ENCODE measurements at regions not wholly inside any gene's neighbourhood (a gene's known extent, or its start where the extent isn't known, plus 50 kb on each side); places are given as distances from the start of the nearest gene placed in this dataset.

DNA sequence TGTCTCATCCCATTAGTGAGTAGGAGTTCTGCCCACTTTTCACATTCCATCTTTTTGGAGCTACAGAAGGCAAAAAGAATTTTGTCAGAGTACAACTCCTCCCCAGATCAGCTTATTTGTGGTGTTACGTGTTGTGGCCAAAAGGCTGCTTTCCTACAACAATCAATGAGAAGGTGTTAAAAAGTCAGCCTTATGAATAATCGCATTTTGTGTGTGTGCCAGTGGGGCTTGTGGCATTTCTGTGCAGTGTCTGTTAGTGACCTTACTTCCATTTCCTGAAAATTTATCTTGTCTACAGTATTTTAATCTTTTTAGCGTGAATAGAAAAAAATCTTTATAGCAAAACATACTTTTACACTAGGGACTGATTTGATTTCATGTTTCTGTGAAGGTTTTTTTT is 458.3 kb upstream of the LCORL start:
- no peak for TF ChIP-seq POLR2A (IDR thresholded peaks at IDR 0.05)
- TF ChIP-seq POLR2AphosphoS5 (IDR thresholded peaks at IDR 0.05): no peak
- TF ChIP-seq, protein P1, sequence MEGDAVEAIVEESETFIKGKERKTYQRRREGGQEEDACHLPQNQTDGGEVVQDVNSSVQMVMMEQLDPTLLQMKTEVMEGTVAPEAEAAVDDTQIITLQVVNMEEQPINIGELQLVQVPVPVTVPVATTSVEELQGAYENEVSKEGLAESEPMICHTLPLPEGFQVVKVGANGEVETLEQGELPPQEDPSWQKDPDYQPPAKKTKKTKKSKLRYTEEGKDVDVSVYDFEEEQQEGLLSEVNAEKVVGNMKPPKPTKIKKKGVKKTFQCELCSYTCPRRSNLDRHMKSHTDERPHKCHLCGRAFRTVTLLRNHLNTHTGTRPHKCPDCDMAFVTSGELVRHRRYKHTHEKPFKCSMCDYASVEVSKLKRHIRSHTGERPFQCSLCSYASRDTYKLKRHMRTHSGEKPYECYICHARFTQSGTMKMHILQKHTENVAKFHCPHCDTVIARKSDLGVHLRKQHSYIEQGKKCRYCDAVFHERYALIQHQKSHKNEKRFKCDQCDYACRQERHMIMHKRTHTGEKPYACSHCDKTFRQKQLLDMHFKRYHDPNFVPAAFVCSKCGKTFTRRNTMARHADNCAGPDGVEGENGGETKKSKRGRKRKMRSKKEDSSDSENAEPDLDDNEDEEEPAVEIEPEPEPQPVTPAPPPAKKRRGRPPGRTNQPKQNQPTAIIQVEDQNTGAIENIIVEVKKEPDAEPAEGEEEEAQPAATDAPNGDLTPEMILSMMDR (IDR thresholded peaks at IDR 0.05 in 8 of 11, conservative IDR thresholded peaks at IDR 0.05 in 3 of 11): no peak
